COLO829 (cell line): ENCODE measurements at regions not wholly inside any gene's neighbourhood (a gene's known extent, or its start where the extent isn't known, plus 50 kb on each side); places are given as distances from the start of the nearest gene placed in this dataset.
A peak's percentile ranks its signal among the peaks of the same experiment; 100 is the strongest.
"Not testable (repeated sequence)": the region's sequence is repeated elsewhere in the genome, so short reads cannot be mapped to it uniquely, and the experiment has no call there.

Source experiments
- DNase-seq: peaks from one replicate; pipeline ENCODE4 v3.0.0; 2012; ENCODE audit warnings: low spot score

DNA sequence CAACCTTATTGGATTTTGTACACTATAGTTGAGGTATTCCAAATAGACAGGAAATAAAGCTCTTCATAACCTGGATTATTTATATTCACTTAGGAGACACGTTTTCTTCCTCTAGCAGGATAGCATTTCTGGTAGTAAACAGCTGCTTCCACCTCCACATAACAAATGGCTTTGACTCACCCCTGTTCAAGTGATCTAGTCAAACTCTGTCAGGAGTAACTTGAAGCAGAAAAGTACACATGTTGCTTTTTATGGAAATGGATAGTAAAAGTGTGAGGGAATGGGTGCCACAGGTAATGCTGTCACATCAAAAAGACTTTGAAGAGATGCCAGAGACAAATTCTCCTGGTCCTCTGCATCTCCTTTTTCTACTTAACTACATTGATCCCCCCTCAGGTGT lies 258.7 kb upstream of the SLC7A11 start:
- no peak for DNase-seq

DNA sequence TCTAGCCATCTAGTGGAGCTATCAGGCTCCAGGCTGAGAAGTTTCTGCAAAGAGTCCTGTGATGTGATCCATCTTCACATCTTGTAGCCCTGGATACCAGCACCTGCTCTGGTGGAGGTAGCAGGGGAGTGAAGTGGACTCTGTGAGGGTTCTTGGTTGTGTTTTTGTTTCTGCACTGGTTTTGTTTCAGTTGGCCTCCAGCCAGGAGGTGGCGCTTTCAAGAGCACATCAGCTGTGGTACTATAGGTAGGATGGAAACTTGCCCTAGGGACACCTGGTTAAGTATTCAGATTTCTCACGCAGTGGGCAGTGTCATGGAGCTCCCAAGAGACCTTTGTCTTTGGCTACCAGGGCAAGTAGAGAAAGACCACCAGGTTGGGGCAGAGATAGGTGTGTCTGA lies 257.5 kb upstream of the SLC7A11 start:
- DNase-seq: no peak

- DNase-seq: peak; percentile 74
Observed at GRCh38 chr4:138494931-138495330, 252.8 kb upstream of the SLC7A11 start.

- no peak for DNase-seq
Observed at GRCh38 chr4:138494116-138494515, 252.0 kb upstream of the SLC7A11 start.

DNA sequence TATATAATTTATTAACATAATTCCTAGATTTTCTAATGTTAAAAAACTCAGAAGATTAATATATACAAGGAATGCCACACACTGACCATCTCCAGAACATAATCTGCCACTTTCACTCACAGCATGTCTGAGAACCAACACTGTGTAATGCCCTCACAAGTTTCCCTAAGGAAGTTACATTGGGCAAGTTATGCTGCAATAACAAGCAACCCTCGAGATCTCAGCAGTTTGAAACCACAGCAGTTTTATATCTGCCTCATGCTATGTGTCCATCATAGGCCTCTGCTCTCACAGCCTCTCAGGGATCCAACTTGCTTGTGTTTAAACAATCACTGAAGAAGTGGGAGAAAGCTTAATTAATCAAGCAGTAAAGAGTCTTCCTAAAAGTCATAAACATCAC lies 250.0 kb upstream of the SLC7A11 start:
- DNase-seq: no peak

DNA sequence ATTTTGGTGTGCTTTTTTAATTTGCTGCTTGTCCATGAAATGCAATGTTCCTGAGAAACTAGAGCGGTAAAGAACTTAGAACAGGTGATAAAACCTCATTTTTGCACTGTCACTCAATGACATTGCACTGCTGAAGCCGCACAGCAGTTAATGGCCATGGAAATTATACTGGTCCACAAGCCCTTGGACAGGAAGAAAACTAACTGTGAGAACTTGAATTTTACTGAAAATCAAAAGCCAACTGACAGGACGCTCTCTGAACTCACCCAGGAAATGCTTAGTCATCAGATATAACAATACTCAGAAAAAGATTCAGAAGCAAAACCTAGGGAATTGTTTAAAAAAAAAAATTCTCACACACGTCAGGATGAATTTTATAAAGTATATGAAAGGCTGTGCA lies 246.4 kb upstream of the SLC7A11 start:
- DNase-seq: no peak

DNA sequence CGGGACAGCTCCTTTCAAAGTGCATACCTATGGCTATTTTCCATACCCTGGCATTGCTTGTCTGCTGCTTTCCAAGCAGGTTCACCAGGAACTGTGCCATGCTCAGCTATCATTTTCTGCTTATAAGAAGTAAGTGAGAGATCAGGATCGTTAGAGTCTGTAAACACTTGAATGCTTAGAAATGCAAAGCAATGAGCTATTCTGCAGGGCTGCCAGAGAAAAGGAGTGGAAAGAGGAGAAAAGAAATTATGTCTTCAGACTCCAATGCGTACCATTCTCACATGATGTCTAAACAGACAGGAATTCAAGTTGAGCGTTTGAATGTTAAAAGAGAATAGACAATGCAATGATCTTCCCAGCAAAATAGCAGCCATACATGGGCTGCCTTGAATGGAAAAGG lies 245.5 kb upstream of the SLC7A11 start:
- no peak for DNase-seq

DNA sequence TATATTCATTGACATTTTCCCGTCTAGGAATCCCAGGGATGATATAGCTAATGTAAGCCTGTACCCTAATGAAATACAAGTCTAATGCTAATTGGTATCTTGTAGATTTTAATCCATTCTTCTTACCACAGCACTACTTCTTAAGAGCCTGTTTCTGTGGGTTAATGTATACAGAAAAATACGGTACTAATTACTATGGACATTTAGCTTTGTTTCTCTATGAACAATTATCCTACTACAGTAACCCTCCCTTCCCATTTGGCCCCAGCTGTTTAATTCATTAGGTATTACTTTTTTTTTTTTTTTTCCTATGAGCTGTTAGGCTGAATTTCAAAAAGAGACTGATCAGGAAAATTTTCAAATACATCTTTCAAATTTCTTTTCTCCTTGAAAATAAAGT lies 245.1 kb upstream of the SLC7A11 start:
- no peak for DNase-seq

DNA sequence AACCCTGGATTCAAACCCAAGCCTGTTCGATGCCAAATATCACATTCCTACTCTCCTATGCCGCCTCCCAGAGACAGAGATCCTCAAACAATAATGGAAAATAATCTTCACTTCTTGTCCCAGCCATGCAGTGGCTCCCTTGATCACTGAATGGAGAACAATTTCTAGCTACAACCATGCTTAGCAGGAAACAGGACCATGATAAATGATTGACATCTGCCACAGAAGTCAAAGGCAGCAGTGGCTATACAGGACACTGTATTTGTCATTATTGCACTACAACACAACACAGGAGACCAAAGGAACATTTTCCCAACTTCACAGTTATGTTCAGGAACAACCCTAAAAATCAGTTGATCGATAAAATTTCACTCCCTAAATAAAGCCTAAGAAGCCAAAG lies 243.3 kb upstream of the SLC7A11 start:
- DNase-seq: no peak

- no peak for DNase-seq
Observed at GRCh38 chr4:138475116-138475515, 233.0 kb upstream of the SLC7A11 start.

DNA sequence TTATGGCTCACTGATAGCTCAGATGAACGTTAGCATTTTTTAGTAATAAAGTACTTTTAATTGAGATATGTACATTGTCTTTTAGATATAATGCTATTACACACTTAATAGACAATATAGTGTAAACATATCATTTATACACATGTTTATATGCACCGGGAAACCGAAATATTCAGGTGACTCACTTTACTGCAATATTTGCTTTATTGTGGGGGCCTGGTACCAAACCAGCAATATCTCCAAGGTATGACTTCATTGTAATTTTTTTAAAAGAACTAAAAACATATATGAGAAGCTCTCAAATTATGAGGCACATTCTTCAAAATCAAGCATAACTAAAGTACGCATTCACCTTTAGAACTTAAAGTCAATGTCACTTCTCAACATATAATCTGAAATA lies 231.2 kb upstream of the SLC7A11 start:
- DNase-seq: no peak

DNA sequence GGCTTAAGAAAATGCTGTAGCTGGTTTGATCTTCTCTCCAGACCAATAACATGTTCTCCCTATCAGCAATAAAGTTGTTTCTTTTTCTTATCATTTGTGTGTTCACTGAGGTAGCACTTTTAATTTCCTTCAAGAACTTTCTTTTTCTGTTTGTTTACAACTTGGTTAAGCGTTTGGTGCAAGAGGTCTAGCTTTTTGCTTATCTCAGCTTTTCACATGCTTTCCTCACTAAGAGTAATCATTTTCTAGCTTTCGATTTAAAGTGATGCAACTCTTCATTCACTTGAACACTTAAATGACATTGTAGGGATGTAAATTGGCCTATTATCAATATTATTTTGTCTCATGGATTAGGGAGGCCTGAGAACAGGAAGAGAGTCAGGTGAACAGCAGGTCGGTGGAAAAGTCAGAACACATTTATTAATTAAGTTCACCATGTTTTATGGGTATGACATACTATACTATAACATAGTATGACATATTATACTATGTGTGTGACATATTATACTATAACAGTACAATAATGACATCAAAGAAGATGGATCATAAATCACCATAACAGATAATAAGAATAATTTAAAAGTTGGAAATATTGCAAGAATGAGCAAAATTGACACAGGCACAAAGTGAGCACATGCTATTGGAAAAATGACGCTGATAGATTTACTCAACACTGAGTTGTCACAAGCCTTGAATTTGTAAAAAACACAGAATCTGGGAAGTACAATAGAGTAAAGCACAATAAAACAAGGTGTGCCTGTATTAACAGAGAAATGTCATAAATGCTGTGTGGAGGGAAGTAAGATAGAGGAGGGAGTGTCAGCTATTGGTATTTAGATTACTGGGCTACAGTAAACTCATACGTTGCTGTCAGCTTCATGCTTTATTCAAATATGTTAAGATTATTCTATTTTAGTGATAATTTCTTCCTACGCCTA lies 218.6 kb upstream of the SLC7A11 start:
- DNase-seq: no peak

GRCh38 chr4:138458751-138459150 lies 216.6 kb upstream of the SLC7A11 start:
- DNase-seq: no peak

GRCh38 chr4:138456349-138456748 lies 214.2 kb upstream of the SLC7A11 start:
- not testable (repeated sequence) for DNase-seq

GRCh38 chr4:138455097-138455496 lies 212.9 kb upstream of the SLC7A11 start:
- DNase-seq: no peak

- DNase-seq: no peak
Observed at GRCh38 chr4:138452826-138453225, 210.7 kb upstream of the SLC7A11 start.

- DNase-seq: no peak
Observed at GRCh38 chr4:138451276-138451663, 209.1 kb upstream of the SLC7A11 start.

- peak; percentile 62 for DNase-seq
Observed at GRCh38 chr4:138450546-138451275, 208.6 kb upstream of the SLC7A11 start.

GRCh38 chr4:138449938-138450337 lies 207.8 kb upstream of the SLC7A11 start:
- no peak for DNase-seq

GRCh38 chr4:138448169-138448568 lies 206.0 kb upstream of the SLC7A11 start:
- peak; percentile 86 for DNase-seq

DNA sequence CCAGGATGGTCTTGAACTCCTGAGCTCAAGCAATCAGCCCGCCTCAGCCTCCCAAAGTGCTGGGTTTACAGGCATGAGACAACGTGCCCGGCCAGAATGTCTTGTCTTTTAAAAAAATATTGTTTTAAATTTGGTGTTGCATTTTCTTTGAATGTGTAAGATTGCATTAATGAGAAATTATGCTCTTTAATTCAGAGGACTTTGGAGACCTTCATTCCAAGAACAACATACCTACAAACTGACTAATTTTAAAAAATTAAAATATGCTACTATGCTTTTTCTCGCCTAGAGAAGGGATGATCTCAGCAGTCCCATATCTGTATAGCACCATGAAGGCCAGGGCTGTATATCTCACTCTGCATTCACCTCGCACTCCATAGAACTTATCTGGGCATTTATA lies 204.3 kb upstream of the SLC7A11 start:
- no peak for DNase-seq

DNA sequence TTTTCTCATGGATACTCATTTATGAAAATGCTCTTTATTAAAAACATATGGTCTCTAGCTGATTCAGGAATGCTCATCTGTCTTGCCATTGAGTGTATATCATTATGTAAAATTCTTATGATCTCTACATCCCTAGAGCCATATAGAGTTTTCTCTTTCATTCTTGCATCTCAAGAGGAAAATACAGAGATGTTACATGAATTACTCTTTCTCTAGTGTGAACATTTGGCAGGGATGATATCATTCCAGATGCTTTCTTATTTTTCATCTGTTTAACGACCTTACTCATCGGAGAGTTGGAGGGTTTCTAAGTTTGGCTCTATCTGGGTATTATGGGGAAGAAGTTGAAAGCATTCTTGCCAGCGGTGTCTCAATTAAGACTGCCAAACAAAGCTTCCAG lies 202.9 kb upstream of the SLC7A11 start:
- peak; percentile 56 for DNase-seq

DNA sequence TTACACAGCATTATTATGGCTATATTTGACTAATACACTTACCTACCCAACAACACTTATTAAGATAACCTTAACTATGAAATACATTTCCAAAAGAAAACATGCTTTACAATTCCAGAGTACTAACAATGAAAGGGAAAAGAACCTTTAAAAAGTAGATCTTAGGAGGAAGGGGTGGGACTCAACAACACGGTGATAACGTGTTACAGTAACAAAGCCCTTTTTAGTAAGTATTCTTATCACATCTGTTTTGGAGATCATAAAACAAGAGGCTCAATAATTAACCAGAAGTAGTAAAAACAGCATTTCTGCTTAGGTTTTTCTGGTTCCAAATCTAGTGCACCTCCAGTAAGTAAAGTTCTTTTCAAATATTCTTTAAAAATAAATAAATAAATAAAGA lies 202.1 kb upstream of the SLC7A11 start:
- no peak for DNase-seq
